ENCODE measurements at regions not wholly inside any gene's neighbourhood (a gene's known extent, or its start where the extent isn't known, plus 50 kb on each side); places are given as distances from the start of the nearest gene placed in this dataset.

GRCh38 chr4:116272336-116272735 lies 813.0 kb downstream of the TRAM1L1 start:
- TF ChIP-seq SIN3A (IDR thresholded peaks at IDR 0.05; ENCODE audit: borderline replicate concordance, insufficient read depth, low read length) (no peak), FOXP2 (optimal IDR thresholded peaks at IDR 0.05; ENCODE audit: borderline replicate concordance, extremely low read depth, extremely low read length, insufficient read depth) (no peak)

DNA sequence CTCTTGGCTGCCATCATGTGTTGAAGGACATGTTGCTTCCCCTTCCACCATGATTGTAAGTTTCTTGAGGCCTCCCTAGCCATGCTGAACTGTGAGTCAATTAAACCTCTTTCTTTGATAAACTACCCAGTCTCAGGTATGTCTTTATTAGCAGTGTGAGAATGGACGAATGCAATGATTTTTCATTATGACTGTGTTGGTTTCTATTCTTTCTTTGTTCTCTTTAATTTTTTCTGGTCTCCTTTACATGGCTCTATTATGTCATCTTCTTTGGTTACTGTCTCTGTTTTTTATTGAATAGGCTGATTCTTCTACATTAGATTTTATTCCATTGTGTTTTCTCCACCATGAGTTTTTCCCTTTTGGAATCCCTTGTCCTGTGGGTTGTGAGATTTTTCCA lies 840.6 kb downstream of the TRAM1L1 start:
- TF ChIP-seq TAF1 (IDR thresholded peaks at IDR 0.05; ENCODE audit: borderline replicate concordance, insufficient read depth, low read length) (no peak), SIN3A (IDR thresholded peaks at IDR 0.05; ENCODE audit: borderline replicate concordance, insufficient read depth, low read length) (no peak), POLR2AphosphoS5 (IDR thresholded peaks at IDR 0.05; ENCODE audit: low read depth, low read length) (no peak), FOXP2 (optimal IDR thresholded peaks at IDR 0.05; ENCODE audit: borderline replicate concordance, extremely low read depth, extremely low read length, insufficient read depth) (no peak)
- TF ChIP-seq, protein P1, sequence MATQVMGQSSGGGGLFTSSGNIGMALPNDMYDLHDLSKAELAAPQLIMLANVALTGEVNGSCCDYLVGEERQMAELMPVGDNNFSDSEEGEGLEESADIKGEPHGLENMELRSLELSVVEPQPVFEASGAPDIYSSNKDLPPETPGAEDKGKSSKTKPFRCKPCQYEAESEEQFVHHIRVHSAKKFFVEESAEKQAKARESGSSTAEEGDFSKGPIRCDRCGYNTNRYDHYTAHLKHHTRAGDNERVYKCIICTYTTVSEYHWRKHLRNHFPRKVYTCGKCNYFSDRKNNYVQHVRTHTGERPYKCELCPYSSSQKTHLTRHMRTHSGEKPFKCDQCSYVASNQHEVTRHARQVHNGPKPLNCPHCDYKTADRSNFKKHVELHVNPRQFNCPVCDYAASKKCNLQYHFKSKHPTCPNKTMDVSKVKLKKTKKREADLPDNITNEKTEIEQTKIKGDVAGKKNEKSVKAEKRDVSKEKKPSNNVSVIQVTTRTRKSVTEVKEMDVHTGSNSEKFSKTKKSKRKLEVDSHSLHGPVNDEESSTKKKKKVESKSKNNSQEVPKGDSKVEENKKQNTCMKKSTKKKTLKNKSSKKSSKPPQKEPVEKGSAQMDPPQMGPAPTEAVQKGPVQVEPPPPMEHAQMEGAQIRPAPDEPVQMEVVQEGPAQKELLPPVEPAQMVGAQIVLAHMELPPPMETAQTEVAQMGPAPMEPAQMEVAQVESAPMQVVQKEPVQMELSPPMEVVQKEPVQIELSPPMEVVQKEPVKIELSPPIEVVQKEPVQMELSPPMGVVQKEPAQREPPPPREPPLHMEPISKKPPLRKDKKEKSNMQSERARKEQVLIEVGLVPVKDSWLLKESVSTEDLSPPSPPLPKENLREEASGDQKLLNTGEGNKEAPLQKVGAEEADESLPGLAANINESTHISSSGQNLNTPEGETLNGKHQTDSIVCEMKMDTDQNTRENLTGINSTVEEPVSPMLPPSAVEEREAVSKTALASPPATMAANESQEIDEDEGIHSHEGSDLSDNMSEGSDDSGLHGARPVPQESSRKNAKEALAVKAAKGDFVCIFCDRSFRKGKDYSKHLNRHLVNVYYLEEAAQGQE (IDR thresholded peaks at IDR 0.05; ENCODE audit: insufficient read depth in 1 of 2, low read depth in 2 of 2, low read length in 2 of 2) = no peak

DNA sequence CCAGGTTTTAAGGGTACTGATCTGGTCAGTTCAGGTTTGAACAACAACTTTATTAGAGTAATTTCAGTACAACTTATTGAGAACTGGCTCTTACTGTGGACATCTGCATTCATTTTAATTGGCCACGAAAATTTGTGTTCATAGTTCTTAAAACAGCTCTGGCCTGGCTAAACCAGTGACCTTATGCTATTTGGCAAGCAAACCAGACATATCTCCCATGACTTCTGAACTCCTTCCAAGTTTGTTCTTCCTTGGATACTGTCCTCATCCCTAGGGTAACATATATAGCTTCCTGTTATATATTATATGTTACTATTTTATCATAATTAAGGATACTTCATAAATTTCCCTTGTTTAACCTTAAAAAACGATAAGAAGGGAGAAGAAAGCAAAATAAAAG lies 841.9 kb downstream of the TRAM1L1 start:
- TF ChIP-seq FOXP2 (optimal IDR thresholded peaks at IDR 0.05; ENCODE audit: borderline replicate concordance, extremely low read depth, extremely low read length, insufficient read depth) (no peak), POLR2AphosphoS5 (IDR thresholded peaks at IDR 0.05; ENCODE audit: low read depth, low read length) (no peak), TAF1 (IDR thresholded peaks at IDR 0.05; ENCODE audit: borderline replicate concordance, insufficient read depth, low read length) (no peak), SIN3A (IDR thresholded peaks at IDR 0.05; ENCODE audit: borderline replicate concordance, insufficient read depth, low read length) (no peak)
- TF ChIP-seq, protein P1 (IDR thresholded peaks at IDR 0.05; ENCODE audit: insufficient read depth in 1 of 2, low read depth in 2 of 2, low read length in 2 of 2) = no peak

GRCh38 chr4:116233971-116234370 lies 851.4 kb downstream of the TRAM1L1 start:
- no peak for TF ChIP-seq SIN3A (IDR thresholded peaks at IDR 0.05; ENCODE audit: borderline replicate concordance, insufficient read depth, low read length)
- no peak for TF ChIP-seq TAF1 (IDR thresholded peaks at IDR 0.05; ENCODE audit: borderline replicate concordance, insufficient read depth, low read length)
- TF ChIP-seq FOXP2 (optimal IDR thresholded peaks at IDR 0.05; ENCODE audit: borderline replicate concordance, extremely low read depth, extremely low read length, insufficient read depth) = no peak
- no peak for TF ChIP-seq POLR2AphosphoS5 (IDR thresholded peaks at IDR 0.05; ENCODE audit: low read depth, low read length)
- TF ChIP-seq, protein P1 (IDR thresholded peaks at IDR 0.05; ENCODE audit: insufficient read depth in 1 of 2, low read depth in 2 of 2, low read length in 2 of 2) = no peak

DNA sequence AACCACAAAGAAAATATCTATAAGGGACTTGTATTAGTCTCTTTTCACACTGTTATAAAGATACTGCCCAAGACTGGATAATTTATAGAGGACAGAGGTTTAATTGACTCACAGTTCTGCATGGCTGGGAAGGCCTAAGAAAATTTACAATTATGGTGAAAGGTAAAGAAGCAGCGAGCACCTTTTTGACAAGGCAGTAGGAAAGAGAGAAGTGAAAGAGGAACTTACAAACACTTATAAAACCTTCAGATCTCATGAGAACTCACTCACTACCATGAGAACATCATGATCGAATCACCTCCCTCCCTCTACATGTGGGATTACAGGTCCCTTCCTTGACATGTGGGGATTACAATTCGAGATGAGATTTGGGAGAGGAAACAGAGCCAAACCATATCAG lies 856.0 kb downstream of the TRAM1L1 start:
- TF ChIP-seq POLR2AphosphoS5 (IDR thresholded peaks at IDR 0.05; ENCODE audit: low read depth, low read length) (no peak), FOXP2 (optimal IDR thresholded peaks at IDR 0.05; ENCODE audit: borderline replicate concordance, extremely low read depth, extremely low read length, insufficient read depth) (no peak), TAF1 (IDR thresholded peaks at IDR 0.05; ENCODE audit: borderline replicate concordance, insufficient read depth, low read length) (no peak), SIN3A (IDR thresholded peaks at IDR 0.05; ENCODE audit: borderline replicate concordance, insufficient read depth, low read length) (no peak)
- TF ChIP-seq, protein P1 (IDR thresholded peaks at IDR 0.05; ENCODE audit: insufficient read depth in 1 of 2, low read depth in 2 of 2, low read length in 2 of 2) = no peak

All from PFSK-1 (cell line).